ENCODE measurements at regions not wholly inside any gene's neighbourhood (a gene's known extent, or its start where the extent isn't known, plus 50 kb on each side); places are given as distances from the start of the nearest gene placed in this dataset.

- DNase-seq (ENCODE audit: low spot score in 2 of 2), result no peak
- TF ChIP-seq EP300 (IDR thresholded peaks at IDR 0.05), result no peak
- TF ChIP-seq POLR2A (IDR thresholded peaks at IDR 0.05), result no peak
- TF ChIP-seq CTCF (IDR thresholded peaks at IDR 0.05), result no peak
- Histone ChIP-seq H3K27ac (no peak overlapping the region), H3K36me3 (no peaks in the 10 kb centered on the region), H3K9me3 (no peaks in the 10 kb centered on the region), H3K4me1 (no peaks in the 10 kb centered on the region), H3K4me3 (no peak overlapping the region), H3K27me3 (peaks cover 0 to 3% of the 10 kb centered on the region in 2 donors)
- 79 to 84% methylated on average over 8 of the region's 8 CpGs for WGBS, 2 donors
These were observed 357.6 kb downstream of the MTX2 start for GRCh38 chr2:176626796-176627195.

- no peak for TF ChIP-seq EP300 (IDR thresholded peaks at IDR 0.05)
- TF ChIP-seq CTCF (IDR thresholded peaks at IDR 0.05), result no peak
- no peak for TF ChIP-seq POLR2A (IDR thresholded peaks at IDR 0.05)
- H3K9me3 ChIP-seq, result no peaks in the 10 kb centered on the region
- no peaks in the 10 kb centered on the region for H3K36me3 ChIP-seq
- no peak overlapping the region for H3K4me3 ChIP-seq
- H3K27ac ChIP-seq, result no peak overlapping the region
- no peak for DNase-seq (ENCODE audit: low spot score in 2 of 2)
- no peaks in the 10 kb centered on the region for H3K4me1 ChIP-seq
- peaks cover 0 to 3% of the 10 kb centered on the region in 2 donors for H3K27me3 ChIP-seq
These were observed 359.2 kb downstream of the MTX2 start for GRCh38 chr2:176628438-176628837.

GRCh38 chr2:176633754-176634153 is 364.5 kb downstream of the MTX2 start:
- 63 to 75% methylated on average over 2 of the region's 2 CpGs for WGBS, 2 donors
- TF ChIP-seq EP300 (IDR thresholded peaks at IDR 0.05) (no peak), CTCF (IDR thresholded peaks at IDR 0.05) (no peak), POLR2A (IDR thresholded peaks at IDR 0.05) (no peak)
- Histone ChIP-seq H3K36me3 (no peaks in the 10 kb centered on the region), H3K27me3 (peaks cover 0 to 28% of the 10 kb centered on the region in 2 donors), H3K4me3 (no peak overlapping the region), H3K4me1 (peaks cover 0 to 8% (median 6%) of the 10 kb centered on the region in 4 donors), H3K27ac (no peak overlapping the region), H3K9me3 (no peaks in the 10 kb centered on the region)
- DNase-seq (ENCODE audit: low spot score in 2 of 2), result no peak

- no peaks in the 10 kb centered on the region for H3K36me3 ChIP-seq
- peaks cover 0 to 54% of the 10 kb centered on the region in 2 donors for H3K27me3 ChIP-seq
- no peak overlapping the region for H3K27ac ChIP-seq
- WGBS, 2 donors, result 89% methylated on average over 3 of the region's 3 CpGs
- TF ChIP-seq EP300 (IDR thresholded peaks at IDR 0.05) (no peak), CTCF (IDR thresholded peaks at IDR 0.05) (no peak), POLR2A (IDR thresholded peaks at IDR 0.05) (no peak)
- DNase-seq (ENCODE audit: low spot score in 2 of 2), result no peak
- peaks cover 0 to 8% (median 6%) of the 10 kb centered on the region in 4 donors for H3K4me1 ChIP-seq
- no peaks in the 10 kb centered on the region for H3K9me3 ChIP-seq
- H3K4me3 ChIP-seq, result no peak overlapping the region
These were observed 367.2 kb downstream of the MTX2 start for GRCh38 chr2:176636401-176636800.

- DNase-seq (ENCODE audit: low spot score in 2 of 2), result no peak
- WGBS, 2 donors, result 37 to 48% methylated on average over 13 of the region's 13 CpGs
- peak overlapping the region in 3 of 4 donors; percentile 58 to 84 (median 61) for H3K4me3 ChIP-seq
These were observed 367.9 kb downstream of the MTX2 start for GRCh38 chr2:176637142-176637485.

More at GRCh38 chr2:176637142-176637485, 367.9 kb downstream of the MTX2 start:
- Histone ChIP-seq H3K9me3 (no peaks in the 10 kb centered on the region), H3K27me3 (peaks cover 0 to 62% of the 10 kb centered on the region in 2 donors), H3K4me1 (peaks cover 0 to 8% (median 6%) of the 10 kb centered on the region in 4 donors), H3K27ac (peak overlapping the region in 3 of 4 donors; percentile 51 to 85 (median 65)), H3K36me3 (no peaks in the 10 kb centered on the region)
- no peak for TF ChIP-seq EP300 (IDR thresholded peaks at IDR 0.05)
- TF ChIP-seq CTCF (IDR thresholded peaks at IDR 0.05), result no peak
- no peak for TF ChIP-seq POLR2A (IDR thresholded peaks at IDR 0.05)
